ENCODE measurements at regions not wholly inside any gene's neighbourhood (a gene's known extent, or its start where the extent isn't known, plus 50 kb on each side); places are given as distances from the start of the nearest gene placed in this dataset.
"Not testable (repeated sequence)": the region's sequence is repeated elsewhere in the genome, so short reads cannot be mapped to it uniquely, and the experiment has no call there.

- Histone ChIP-seq H2AFZ (ENCODE audit: low read length) (no peak overlapping the region), H3K36me3 (ENCODE audit: insufficient read depth, low read length) (no peaks in the 10 kb centered on the region), H3K4me2 (ENCODE audit: low read depth, low read length, poor library complexity, severe bottlenecking) (no peak overlapping the region), H3F3A (ENCODE audit: low read depth) (no peaks in the 10 kb centered on the region), H3K79me2 (ENCODE audit: insufficient read depth, low read length) (no peaks in the 10 kb centered on the region), H3K9me2 (replicated peaks; ENCODE audit: low read depth, low read length) (no peaks in the 10 kb centered on the region), H3K9me3 (ENCODE audit: insufficient read depth, low read depth, low read length) (no peaks in the 10 kb centered on the region), H4K20me1 (ENCODE audit: insufficient read depth, low read length, poor library complexity, severe bottlenecking) (no peaks in the 10 kb centered on the region), H3K27me3 (ENCODE audit: insufficient read depth, low read length, poor library complexity, severe bottlenecking) (no peaks in the 10 kb centered on the region), H3K4me1 (ENCODE audit: insufficient read depth, low read length, poor library complexity, severe bottlenecking) (no peaks in the 10 kb centered on the region), H3K9ac (ENCODE audit: low read depth, low read length, poor library complexity, severe bottlenecking) (no peak overlapping the region), H3K4me3 (ENCODE audit: low read length, poor library complexity, severe bottlenecking) (no peak overlapping the region)
- TF ChIP-seq CTCF (conservative IDR thresholded peaks at IDR 0.05; ENCODE audit: low read length) (no peak), EZH2phosphoT487 (IDR thresholded peaks at IDR 0.05; ENCODE audit: borderline replicate concordance) (no peak)
Observed at GRCh38 chr22:41034706-41035105, 57.7 kb upstream of the EP300 start.

GRCh38 chr22:41036924-41037323, 55.5 kb upstream of the EP300 start:
- Histone ChIP-seq H3K4me1 (ENCODE audit: insufficient read depth, low read length, poor library complexity, severe bottlenecking) (no peaks in the 10 kb centered on the region), H3K79me2 (ENCODE audit: insufficient read depth, low read length) (no peaks in the 10 kb centered on the region), H3K27me3 (ENCODE audit: insufficient read depth, low read length, poor library complexity, severe bottlenecking) (no peaks in the 10 kb centered on the region), H4K20me1 (ENCODE audit: insufficient read depth, low read length, poor library complexity, severe bottlenecking) (no peaks in the 10 kb centered on the region), H3K9ac (ENCODE audit: low read depth, low read length, poor library complexity, severe bottlenecking) (no peak overlapping the region), H2AFZ (ENCODE audit: low read length) (no peak overlapping the region), H3K4me3 (ENCODE audit: low read length, poor library complexity, severe bottlenecking) (no peak overlapping the region), H3F3A (ENCODE audit: low read depth) (no peaks in the 10 kb centered on the region), H3K9me2 (replicated peaks; ENCODE audit: low read depth, low read length) (no peaks in the 10 kb centered on the region), H3K4me2 (ENCODE audit: low read depth, low read length, poor library complexity, severe bottlenecking) (no peak overlapping the region), H3K9me3 (ENCODE audit: insufficient read depth, low read depth, low read length) (no peaks in the 10 kb centered on the region), H3K36me3 (ENCODE audit: insufficient read depth, low read length) (no peaks in the 10 kb centered on the region)
- TF ChIP-seq EZH2phosphoT487 (IDR thresholded peaks at IDR 0.05; ENCODE audit: borderline replicate concordance) (no peak), CTCF (conservative IDR thresholded peaks at IDR 0.05; ENCODE audit: low read length) (no peak)

GRCh38 chr22:41038732-41039131, 53.7 kb upstream of the EP300 start:
- Histone ChIP-seq H2AFZ (ENCODE audit: low read length) (no peak overlapping the region), H3F3A (ENCODE audit: low read depth) (no peaks in the 10 kb centered on the region), H3K9me3 (ENCODE audit: insufficient read depth, low read depth, low read length) (no peaks in the 10 kb centered on the region), H3K4me2 (ENCODE audit: low read depth, low read length, poor library complexity, severe bottlenecking) (no peak overlapping the region), H4K20me1 (ENCODE audit: insufficient read depth, low read length, poor library complexity, severe bottlenecking) (no peaks in the 10 kb centered on the region), H3K4me1 (ENCODE audit: insufficient read depth, low read length, poor library complexity, severe bottlenecking) (no peaks in the 10 kb centered on the region), H3K79me2 (ENCODE audit: insufficient read depth, low read length) (no peaks in the 10 kb centered on the region), H3K27me3 (ENCODE audit: insufficient read depth, low read length, poor library complexity, severe bottlenecking) (no peaks in the 10 kb centered on the region), H3K9ac (ENCODE audit: low read depth, low read length, poor library complexity, severe bottlenecking) (no peak overlapping the region), H3K36me3 (ENCODE audit: insufficient read depth, low read length) (no peaks in the 10 kb centered on the region), H3K4me3 (ENCODE audit: low read length, poor library complexity, severe bottlenecking) (no peak overlapping the region), H3K9me2 (replicated peaks; ENCODE audit: low read depth, low read length) (no peaks in the 10 kb centered on the region)
- no peak for TF ChIP-seq CTCF (conservative IDR thresholded peaks at IDR 0.05; ENCODE audit: low read length)
- no peak for TF ChIP-seq EZH2phosphoT487 (IDR thresholded peaks at IDR 0.05; ENCODE audit: borderline replicate concordance)

- H3F3A ChIP-seq (ENCODE audit: low read depth); H3K4me1 ChIP-seq (ENCODE audit: insufficient read depth, low read length, poor library complexity, severe bottlenecking); H3K27me3 ChIP-seq (ENCODE audit: insufficient read depth, low read length, poor library complexity, severe bottlenecking); H3K36me3 ChIP-seq (ENCODE audit: insufficient read depth, low read length); H3K9me2 ChIP-seq (replicated peaks; ENCODE audit: low read depth, low read length); H3K9ac ChIP-seq (ENCODE audit: low read depth, low read length, poor library complexity, severe bottlenecking); H2AFZ ChIP-seq (ENCODE audit: low read length); H3K9me3 ChIP-seq (ENCODE audit: insufficient read depth, low read depth, low read length); H3K4me2 ChIP-seq (ENCODE audit: low read depth, low read length, poor library complexity, severe bottlenecking); H3K79me2 ChIP-seq (ENCODE audit: insufficient read depth, low read length); H3K4me3 ChIP-seq (ENCODE audit: low read length, poor library complexity, severe bottlenecking); H4K20me1 ChIP-seq (ENCODE audit: insufficient read depth, low read length, poor library complexity, severe bottlenecking): not testable (repeated sequence)
Observed at GRCh38 chr22:41039641-41040040, 52.8 kb upstream of the EP300 start.

Measured in Loucy (cell line).